ENCODE measurements at regions not wholly inside any gene's neighbourhood (a gene's known extent, or its start where the extent isn't known, plus 50 kb on each side); places are given as distances from the start of the nearest gene placed in this dataset.

GRCh38 chr1:203935321-203935720 lies 73.9 kb downstream of the SNRPE start:
- H3K4me1 ChIP-seq (replicated peaks in 1 of 4; ENCODE audit: control insufficient read depth in 3 of 4, insufficient read depth in 4 of 4, low read length in 3 of 4): no peaks in the 10 kb centered on the region
- no peak overlapping the region for H3K4me3 ChIP-seq (ENCODE audit: extremely low read depth in 1 of 4, insufficient read depth in 2 of 4, low read depth in 3 of 4, low read length in 4 of 4)
- H3K23me2 ChIP-seq (ENCODE audit: low read depth, low read length): no peaks in the 10 kb centered on the region
- DNase-seq (ENCODE audit: low read depth in 1 of 2, low spot score in 2 of 2) (no peak), FAIRE-seq (no peak)
- no peak overlapping the region for H3K9ac ChIP-seq (replicated peaks in 1 of 4; ENCODE audit: extremely low read depth in 1 of 4, low read depth in 3 of 4, low read length in 3 of 4)
- H3K56ac ChIP-seq (replicated peaks; ENCODE audit: insufficient read length, low read depth, low read length): no peak overlapping the region
- H2BK5ac ChIP-seq (ENCODE audit: low read depth, low read length): no peak overlapping the region
- CTCF ChIA-PET (ENCODE audit: partially characterized antibody): interaction anchor here (0.9 to 1.0 kb wide), 2 partner anchors 14 to 24 kb away, joined by 3 read pairs; no protein-coding TSS in a partner anchor
- no peaks in the 10 kb centered on the region for H3K27me3 ChIP-seq (replicated peaks in 1 of 4; ENCODE audit: control insufficient read depth in 3 of 4, extremely low read depth in 1 of 4, insufficient read depth in 3 of 4, low read length in 3 of 4)
- no peak overlapping the region for H2BK15ac ChIP-seq (ENCODE audit: low read length)
- no peak overlapping the region for H3K14ac ChIP-seq (ENCODE audit: insufficient read length)
- no peaks in the 10 kb centered on the region for H3K36me3 ChIP-seq (ENCODE audit: control insufficient read depth in 2 of 4, insufficient read depth in 4 of 4, low read length in 3 of 4)
- no peak for TF ChIP-seq CTBP2 (IDR thresholded peaks at IDR 0.05; ENCODE audit: borderline replicate concordance, insufficient read depth, insufficient read length, low read length)
- no peak overlapping the region for H3K4ac ChIP-seq (replicated peaks; ENCODE audit: insufficient read length, low read depth, low read length)
- H3K79me1 ChIP-seq (ENCODE audit: low read depth, low read length): no peaks in the 10 kb centered on the region
- H4K91ac ChIP-seq (replicated peaks; ENCODE audit: insufficient read length, low read length): no peak overlapping the region
- no peak overlapping the region for H3K18ac ChIP-seq (ENCODE audit: extremely low read depth, low read length)
- no peak overlapping the region for H3K27ac ChIP-seq (ENCODE audit: low read depth, low read length)
- 89% methylated on average over 2 of the region's 2 CpGs; no CpG with 5 or more reads in 1 of the 2 experiments for WGBS, 2 experiments (ENCODE audit: extremely low coverage in 1 of 2, insufficient coverage in 1 of 2, insufficient read length in 1 of 2, insufficient replicate concordance in 2 of 2, low coverage in 1 of 2, low lambda C conversion rate in 2 of 2, missing lambda C conversion rate in 1 of 2)
- H4K8ac ChIP-seq (ENCODE audit: extremely low read depth, insufficient read depth, low read length): no peak overlapping the region
- H3K79me2 ChIP-seq (ENCODE audit: control insufficient read depth in 1 of 2, insufficient read depth in 2 of 2, low read length in 2 of 2): no peaks in the 10 kb centered on the region
- H3K4me2 ChIP-seq (ENCODE audit: insufficient read depth in 1 of 2, low read depth in 2 of 2, low read length in 2 of 2): no peak overlapping the region
- H2AFZ ChIP-seq (ENCODE audit: low read length): no peak overlapping the region
- no peak overlapping the region for H2BK12ac ChIP-seq (ENCODE audit: low read depth, low read length)
- no peaks in the 10 kb centered on the region for H4K20me1 ChIP-seq (replicated peaks in 1 of 2; ENCODE audit: control insufficient read depth in 1 of 2, insufficient read depth in 2 of 2, low read length in 2 of 2)
- no peak overlapping the region for H3K23ac ChIP-seq (ENCODE audit: insufficient read length)
- H4K5ac ChIP-seq (ENCODE audit: insufficient read length, low read depth, low read length): no peak overlapping the region
- H2BK20ac ChIP-seq (ENCODE audit: low read length): no peak overlapping the region
- POLR2A ChIA-PET (ENCODE audit: partially characterized antibody): no interaction called here
- no peak overlapping the region for H2BK120ac ChIP-seq (replicated peaks; ENCODE audit: low read depth, low read length)
- no peaks in the 10 kb centered on the region for H3K9me3 ChIP-seq (ENCODE audit: insufficient read depth in 2 of 2, low read depth in 1 of 2, low read length in 1 of 2)
- no peak overlapping the region for H2AK5ac ChIP-seq (ENCODE audit: low read depth, low read length)
